ENCODE measurements at regions not wholly inside any gene's neighbourhood (a gene's known extent, or its start where the extent isn't known, plus 50 kb on each side); places are given as distances from the start of the nearest gene placed in this dataset.

DNA sequence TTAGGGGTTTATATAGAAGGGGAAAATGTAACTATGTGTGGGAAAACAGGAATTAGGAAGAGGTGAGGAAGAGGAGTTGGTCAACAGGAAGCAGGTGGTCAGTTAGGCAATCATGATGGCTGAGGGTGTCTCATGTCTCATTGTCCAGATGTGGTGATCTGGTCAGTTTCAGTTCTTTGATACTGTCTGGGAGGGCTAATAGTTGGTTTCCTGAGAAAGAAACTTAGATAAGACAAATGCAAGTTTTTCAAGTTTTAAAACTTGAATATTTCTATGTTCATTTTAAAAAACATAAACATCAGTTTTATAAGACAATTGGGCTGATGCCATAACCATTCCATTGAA, 1121.8 kb upstream of the USP15 start:
- TF ChIP-seq, protein P1, sequence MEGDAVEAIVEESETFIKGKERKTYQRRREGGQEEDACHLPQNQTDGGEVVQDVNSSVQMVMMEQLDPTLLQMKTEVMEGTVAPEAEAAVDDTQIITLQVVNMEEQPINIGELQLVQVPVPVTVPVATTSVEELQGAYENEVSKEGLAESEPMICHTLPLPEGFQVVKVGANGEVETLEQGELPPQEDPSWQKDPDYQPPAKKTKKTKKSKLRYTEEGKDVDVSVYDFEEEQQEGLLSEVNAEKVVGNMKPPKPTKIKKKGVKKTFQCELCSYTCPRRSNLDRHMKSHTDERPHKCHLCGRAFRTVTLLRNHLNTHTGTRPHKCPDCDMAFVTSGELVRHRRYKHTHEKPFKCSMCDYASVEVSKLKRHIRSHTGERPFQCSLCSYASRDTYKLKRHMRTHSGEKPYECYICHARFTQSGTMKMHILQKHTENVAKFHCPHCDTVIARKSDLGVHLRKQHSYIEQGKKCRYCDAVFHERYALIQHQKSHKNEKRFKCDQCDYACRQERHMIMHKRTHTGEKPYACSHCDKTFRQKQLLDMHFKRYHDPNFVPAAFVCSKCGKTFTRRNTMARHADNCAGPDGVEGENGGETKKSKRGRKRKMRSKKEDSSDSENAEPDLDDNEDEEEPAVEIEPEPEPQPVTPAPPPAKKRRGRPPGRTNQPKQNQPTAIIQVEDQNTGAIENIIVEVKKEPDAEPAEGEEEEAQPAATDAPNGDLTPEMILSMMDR (IDR thresholded peaks at IDR 0.05; ENCODE audit: borderline replicate concordance, control extremely low read depth, extremely low read depth, insufficient read depth, missing control alignments): no peak
- in situ Hi-C loops (cut with MboI; ENCODE audit: low sequenced_read_pairs, unreplicated experiment): no loop called here
- DNase-seq (ENCODE audit: low spot score): no peak

DNA sequence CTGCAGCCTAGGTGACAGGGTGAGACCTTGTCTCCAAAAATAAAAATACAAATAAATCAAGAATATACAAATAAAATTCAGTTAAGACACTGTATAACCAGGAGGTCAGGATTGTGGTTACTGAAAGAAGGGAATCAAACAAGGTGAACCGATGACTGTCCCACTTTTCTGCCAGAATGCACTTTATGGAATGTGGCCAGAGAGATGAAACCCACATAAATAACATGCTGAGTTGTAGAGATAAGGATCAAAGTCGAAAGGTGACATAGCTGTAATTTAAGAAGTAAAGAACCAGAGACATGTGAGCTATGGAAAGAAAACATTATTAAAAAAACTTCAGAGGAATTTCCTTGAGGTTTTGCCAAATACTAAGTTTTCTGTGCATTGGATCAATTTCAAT, 1098.2 kb upstream of the USP15 start:
- in situ Hi-C loops (cut with MboI; ENCODE audit: low sequenced_read_pairs, unreplicated experiment): no loop called here
- no peak for DNase-seq (ENCODE audit: low spot score)
- TF ChIP-seq, protein P1 (IDR thresholded peaks at IDR 0.05; ENCODE audit: borderline replicate concordance, control extremely low read depth, extremely low read depth, insufficient read depth, missing control alignments): no peak

DNA sequence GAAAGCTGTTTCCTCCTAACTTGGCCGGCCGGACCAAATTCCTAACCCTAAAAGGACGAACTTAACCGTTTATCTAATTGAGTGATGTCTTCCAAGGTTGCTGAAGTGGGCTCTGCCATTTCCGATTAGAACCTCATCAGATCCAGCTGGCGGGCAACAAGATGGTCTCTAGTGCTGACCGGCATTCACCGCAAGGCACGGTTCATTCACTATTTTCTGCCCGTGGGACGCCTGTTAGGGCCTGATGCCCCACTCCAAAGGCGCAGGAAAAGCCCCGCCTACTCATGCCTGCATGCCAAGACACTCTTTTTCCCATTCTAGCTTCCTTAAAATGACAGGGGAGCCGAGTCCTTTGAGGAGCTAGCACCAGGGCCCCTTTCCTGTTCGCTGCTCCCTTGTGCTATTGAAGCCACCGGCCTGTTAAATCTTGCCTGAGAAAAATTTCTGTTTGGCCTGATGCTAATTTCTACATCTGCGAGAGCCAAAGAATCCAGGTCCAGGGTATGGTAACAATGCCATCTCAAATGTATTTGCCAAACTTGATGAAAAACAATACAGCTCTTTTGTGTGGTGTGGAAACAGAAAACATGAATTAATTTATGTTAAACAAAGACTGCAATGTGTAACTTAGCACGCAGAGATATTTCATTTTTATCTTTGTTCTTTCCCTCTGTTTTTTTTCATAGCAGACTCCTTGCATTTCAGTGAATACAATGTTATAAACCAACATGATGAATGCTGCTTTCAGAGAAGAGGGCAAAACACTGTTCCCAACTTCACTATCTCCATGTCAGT, 1071.2 kb upstream of the USP15 start:
- DNase-seq (ENCODE audit: low spot score): no peak
- in situ Hi-C loops (cut with MboI; ENCODE audit: low sequenced_read_pairs, unreplicated experiment): no loop called here

DNA sequence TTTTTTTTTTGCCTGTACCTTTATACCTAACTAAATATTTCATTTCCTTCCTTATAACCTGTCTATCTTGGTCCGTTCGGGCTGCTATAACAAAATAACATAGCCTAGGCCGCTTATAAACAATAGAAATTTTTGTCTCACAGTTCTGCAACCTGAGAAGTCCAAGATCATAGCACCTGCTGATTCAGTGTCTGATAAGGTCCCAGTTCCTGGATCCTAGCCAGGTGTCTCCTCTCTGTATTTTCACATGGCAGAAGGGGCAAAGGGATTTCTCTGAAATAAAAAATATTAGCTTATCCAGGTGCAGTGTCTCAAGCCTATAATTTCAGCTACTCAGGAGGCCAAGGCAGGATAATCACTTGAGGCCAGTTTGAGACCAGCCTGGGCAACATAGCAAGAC, 1046.6 kb upstream of the USP15 start:
- TF ChIP-seq, protein P1 (IDR thresholded peaks at IDR 0.05; ENCODE audit: borderline replicate concordance, control extremely low read depth, extremely low read depth, insufficient read depth, missing control alignments): no peak
- DNase-seq (ENCODE audit: low spot score): no peak
- in situ Hi-C loops (cut with MboI; ENCODE audit: low sequenced_read_pairs, unreplicated experiment): no loop called here

More for the DNA sequence above, 1071.2 kb upstream of the USP15 start:
- TF ChIP-seq, protein P1 (IDR thresholded peaks at IDR 0.05; ENCODE audit: borderline replicate concordance, control extremely low read depth, extremely low read depth, insufficient read depth, missing control alignments): no peak

DNA sequence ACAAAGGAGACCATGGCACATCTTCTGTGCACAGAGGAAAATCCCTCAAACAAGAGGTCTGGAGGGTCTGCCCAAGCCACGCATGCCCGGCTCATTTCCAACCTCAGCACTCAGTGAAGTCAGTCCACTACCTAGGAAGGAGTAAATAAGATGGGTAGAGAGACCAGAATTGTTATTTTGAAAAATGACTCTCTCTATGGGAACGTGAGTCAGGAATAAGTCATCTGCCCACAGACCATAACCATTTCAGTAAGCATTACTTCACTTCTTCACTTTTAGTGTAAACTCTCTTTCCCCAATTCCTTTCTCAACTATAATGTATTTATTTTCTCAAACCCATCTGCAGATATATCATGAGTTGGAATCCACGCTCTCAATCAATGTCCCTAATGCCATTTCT, 1039.9 kb upstream of the USP15 start:
- in situ Hi-C loops (cut with MboI; ENCODE audit: low sequenced_read_pairs, unreplicated experiment): no loop called here
- TF ChIP-seq, protein P1 (IDR thresholded peaks at IDR 0.05; ENCODE audit: borderline replicate concordance, control extremely low read depth, extremely low read depth, insufficient read depth, missing control alignments): no peak
- DNase-seq (ENCODE audit: low spot score): no peak

DNA sequence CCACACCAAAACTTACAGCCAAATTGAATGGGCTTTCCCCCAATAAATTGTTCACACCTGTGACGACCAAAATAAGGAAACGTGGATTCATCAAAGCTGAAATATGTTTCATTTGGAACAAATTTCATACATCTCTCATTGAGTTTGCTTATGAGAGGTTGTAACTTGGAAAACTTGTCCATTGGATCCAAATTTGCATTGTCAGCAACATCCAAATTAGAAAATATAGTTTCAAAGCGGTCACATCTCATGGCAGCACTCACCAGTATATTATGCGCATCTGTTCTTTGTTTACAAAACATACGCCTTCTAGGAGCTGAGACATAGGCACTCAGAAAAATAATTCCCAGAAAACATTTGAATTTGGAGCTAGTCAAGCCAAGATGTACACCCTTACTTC, 1028.2 kb upstream of the USP15 start:
- in situ Hi-C loops (cut with MboI; ENCODE audit: low sequenced_read_pairs, unreplicated experiment): no loop called here
- no peak for DNase-seq (ENCODE audit: low spot score)
- TF ChIP-seq, protein P1 (IDR thresholded peaks at IDR 0.05; ENCODE audit: borderline replicate concordance, control extremely low read depth, extremely low read depth, insufficient read depth, missing control alignments): no peak

Measured in GM13976 (cell line).